GM19467 (cell line): ENCODE measurements at regions not wholly inside any gene's neighbourhood (a gene's known extent, or its start where the extent isn't known, plus 50 kb on each side); places are given as distances from the start of the nearest gene placed in this dataset.
"Not testable (repeated sequence)": the region's sequence is repeated elsewhere in the genome, so short reads cannot be mapped to it uniquely, and the experiment has no call there.

ENCODE experiments used
- ATAC-seq: cut with Tn5 transposase; IDR thresholded peaks from one replicate; pipeline ENCODE4 v1.9.1; 2021; ENCODE audit warnings: mild to moderate bottlenecking, moderate library complexity; ENCODE audit not compliant: unreplicated experiment

DNA sequence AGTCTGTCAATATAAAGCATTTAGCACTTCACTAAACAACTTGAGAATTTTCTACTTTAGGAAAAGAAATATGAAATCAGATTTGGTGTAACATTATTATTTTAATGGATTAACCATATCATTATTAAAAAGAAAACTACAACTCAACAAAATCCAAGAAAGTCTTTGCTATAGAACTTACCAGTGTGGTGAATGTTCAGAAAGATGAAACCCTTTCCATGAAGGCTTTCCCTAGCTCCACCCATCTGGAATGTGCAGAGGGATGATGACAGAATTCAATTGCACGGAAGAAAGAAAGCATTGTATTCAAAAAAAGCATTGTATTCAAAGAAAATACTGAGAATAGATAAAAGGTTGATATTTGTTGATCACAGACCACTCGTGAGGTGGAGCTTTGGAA, 328.6 kb upstream of the NUDT12 start:
- no peak for ATAC-seq

DNA sequence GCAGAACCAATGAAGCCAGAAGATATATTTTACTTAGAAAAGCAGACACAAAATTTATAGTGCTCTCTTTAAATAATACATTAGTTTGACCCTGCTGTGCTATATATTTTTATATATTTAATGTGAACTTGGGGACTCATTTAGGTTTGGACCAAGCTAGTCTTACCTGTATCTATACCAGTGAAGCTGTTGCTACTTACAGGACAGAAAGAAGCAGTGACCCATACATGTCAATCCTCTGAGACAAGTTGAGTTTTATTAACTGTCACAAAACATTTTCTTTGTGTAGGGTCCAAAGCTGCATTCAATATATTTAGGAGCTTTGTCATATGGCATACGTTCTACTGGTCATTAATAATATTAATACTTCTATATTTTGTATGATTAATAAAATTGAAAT, 327.7 kb upstream of the NUDT12 start:
- ATAC-seq = no peak

DNA sequence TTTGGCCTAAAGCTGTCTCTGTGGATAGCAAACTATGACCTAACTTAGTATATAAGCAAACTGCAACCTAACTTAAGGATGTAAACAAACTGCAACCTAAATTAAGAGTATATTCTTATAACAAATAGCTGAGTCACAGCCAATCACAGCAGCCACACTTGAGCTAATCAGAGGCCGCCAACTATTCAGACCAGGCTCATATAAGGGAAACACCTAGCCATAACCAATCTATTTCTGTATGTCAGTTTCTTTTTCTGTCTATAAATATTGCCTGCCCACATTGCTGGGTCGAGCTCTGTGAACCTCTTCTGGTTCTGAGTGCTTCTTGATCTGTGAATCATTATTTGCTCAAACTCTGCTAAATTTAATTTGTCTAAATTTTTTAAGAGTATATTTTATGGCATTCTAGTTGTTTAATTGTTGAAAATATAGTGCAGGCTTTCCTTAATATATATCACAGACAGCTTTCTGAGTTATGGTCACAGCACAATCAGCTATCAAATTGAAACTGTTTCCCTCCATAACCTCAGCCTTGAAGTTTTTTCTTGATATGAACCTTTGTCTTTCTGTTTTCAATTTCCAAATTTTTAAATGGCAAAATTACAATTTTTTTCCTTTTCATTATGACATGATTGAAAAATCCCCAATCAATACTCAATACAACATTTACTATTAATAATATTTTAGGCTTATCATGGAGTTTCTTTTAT, 327.1 kb upstream of the NUDT12 start:
- no peak for ATAC-seq

DNA sequence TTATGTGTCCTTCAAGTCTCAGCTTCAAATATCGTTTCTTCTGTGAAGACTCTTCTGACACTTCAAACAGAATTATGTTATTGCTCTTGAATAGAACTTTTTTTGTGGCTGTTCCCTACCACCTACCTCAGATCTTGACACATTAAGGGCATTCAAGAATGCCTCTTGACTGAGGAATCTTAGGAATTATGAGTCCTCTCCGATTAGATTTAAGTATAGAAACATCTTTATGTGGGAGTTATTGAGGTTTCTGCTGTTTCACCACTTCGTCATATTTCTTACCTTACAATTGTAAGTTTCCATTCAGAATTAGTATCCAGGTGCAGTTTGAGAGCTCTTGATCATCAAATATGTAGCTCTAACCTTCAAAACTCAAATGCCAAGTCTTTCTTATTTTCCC, 324.2 kb upstream of the NUDT12 start:
- no peak for ATAC-seq

GRCh38 chr5:103883143-103883542, 320.6 kb upstream of the NUDT12 start:
- ATAC-seq = no peak

- ATAC-seq = no peak
Observed at GRCh38 chr5:103881560-103881959, 319.0 kb upstream of the NUDT12 start.

GRCh38 chr5:103867857-103868598, 305.4 kb upstream of the NUDT12 start:
- no peak for ATAC-seq

- ATAC-seq = no peak
Observed at GRCh38 chr5:103866169-103866568, 303.6 kb upstream of the NUDT12 start.

- ATAC-seq = no peak
Observed at GRCh38 chr5:103862398-103862797, 299.8 kb upstream of the NUDT12 start.

GRCh38 chr5:103860327-103860726, 297.7 kb upstream of the NUDT12 start:
- no peak for ATAC-seq

DNA sequence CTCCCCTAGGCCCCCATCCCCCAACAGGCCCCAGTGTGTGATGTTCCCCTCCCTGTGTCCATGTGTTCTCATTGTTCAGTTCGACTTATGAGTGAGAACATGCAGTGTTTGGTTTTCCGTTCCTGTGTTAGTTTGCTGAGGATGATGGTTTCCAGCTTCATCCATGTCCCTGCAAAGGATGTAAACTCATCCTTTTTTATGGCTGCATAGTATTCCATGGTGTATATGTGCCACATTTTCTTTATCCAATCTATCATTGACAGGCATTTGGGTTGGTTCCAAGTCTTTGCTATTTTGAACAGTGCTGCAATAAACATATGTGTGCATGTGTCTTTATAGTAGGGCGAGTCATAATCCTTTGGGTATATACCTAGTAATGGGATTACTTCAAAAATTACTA, 295.8 kb upstream of the NUDT12 start:
- not testable (repeated sequence) for ATAC-seq

DNA sequence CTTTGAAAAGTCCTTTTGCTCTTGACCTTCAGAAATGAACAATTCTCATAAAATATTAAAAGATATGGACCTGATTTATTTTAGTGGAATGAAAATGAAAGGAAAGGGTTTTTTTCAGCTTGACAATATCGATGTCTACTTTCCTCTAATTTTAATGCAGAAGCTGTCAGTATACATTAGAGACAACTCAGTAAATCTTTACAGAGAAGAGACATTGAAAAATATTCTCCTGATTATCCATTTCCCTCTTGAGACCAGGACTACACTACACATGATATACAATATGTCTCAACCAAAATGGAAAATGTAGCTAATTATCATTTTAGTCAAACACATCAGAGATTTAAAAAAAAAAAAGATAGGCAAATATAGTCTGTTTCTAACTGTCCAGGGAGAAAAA, 288.5 kb upstream of the NUDT12 start:
- no peak for ATAC-seq

GRCh38 chr5:103849934-103850333, 287.3 kb upstream of the NUDT12 start:
- ATAC-seq = no peak

- no peak for ATAC-seq
Observed at GRCh38 chr5:103847060-103847459, 284.5 kb upstream of the NUDT12 start.

DNA sequence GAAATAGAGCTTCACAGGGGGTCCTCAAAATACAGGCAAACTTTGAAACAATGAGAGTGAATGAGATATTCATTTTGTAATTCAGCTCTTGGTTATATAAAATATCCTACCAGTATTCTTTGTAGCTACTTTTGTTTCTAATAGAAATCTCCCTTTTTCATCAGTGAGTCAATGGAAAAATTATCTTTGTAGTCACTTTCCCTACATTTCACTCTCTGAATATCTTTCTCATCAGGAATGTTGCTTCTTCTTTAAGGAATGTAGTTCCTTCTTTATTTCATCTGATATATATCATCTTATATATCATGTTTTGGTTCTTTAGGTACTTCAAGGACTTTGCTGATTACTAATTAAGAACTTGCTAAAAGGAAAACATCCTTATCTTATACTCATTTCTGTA, 280.3 kb upstream of the NUDT12 start:
- ATAC-seq = no peak

DNA sequence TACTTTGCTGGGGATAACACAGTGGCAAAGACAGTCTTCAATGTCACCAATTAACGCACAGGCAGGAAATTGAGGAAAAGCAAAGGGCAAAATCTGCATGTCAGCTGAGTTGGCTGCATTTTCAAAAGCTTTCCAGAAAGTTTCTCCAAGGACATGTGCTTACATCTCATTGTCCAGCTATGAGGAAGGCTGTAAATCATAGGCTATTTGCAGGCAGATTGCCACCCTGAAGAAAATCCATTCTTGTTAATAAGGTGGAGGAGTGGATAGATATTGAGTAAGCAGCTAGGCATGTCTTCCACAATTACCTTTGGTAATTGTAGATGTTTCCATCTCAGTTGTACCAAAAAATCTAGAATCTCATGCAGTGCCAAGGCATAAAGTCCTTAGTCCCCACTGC, 278.0 kb upstream of the NUDT12 start:
- ATAC-seq = no peak

DNA sequence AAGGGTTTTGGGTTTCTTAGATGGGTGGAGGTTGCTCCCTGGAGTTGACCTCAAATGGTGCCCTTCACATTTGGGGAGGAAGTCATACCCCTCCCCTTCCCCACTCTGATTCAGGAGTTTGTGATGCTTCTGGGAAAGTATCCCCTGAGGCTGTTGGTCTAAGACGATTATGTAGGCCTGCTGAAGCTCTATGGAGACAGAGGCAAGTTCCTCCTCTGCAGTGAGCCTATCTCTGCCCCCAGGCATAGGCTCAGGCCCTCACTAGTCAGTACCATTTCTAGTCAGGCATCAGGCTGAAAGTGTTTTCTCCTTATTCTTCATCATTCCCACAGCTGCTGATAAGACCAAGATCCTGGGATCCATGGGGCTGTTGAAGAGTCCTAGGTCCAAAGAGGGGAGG, 271.6 kb upstream of the NUDT12 start:
- no peak for ATAC-seq

GRCh38 chr5:103829585-103829984, 267.0 kb upstream of the NUDT12 start:
- no peak for ATAC-seq

DNA sequence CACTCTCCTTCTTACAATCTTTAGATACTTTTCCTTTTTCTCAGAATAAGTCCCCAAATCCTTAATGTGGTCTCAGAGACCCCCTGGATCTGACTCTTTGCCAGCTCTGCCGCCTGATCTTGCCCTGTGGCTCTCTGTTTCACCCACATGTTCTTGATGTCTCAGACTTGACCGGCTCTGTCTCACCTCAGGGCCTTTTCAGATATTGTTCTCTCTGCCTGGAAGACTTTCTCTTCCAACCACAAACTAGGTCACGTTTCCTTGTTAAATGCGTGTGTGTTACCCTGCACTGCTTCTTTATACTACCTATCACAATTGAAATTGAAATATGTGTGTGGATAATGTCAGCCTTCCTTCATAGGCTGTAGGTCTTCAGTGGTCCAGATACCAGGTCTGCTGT, 265.4 kb upstream of the NUDT12 start:
- ATAC-seq = no peak

GRCh38 chr5:103821361-103821760, 258.8 kb upstream of the NUDT12 start:
- ATAC-seq = no peak

DNA sequence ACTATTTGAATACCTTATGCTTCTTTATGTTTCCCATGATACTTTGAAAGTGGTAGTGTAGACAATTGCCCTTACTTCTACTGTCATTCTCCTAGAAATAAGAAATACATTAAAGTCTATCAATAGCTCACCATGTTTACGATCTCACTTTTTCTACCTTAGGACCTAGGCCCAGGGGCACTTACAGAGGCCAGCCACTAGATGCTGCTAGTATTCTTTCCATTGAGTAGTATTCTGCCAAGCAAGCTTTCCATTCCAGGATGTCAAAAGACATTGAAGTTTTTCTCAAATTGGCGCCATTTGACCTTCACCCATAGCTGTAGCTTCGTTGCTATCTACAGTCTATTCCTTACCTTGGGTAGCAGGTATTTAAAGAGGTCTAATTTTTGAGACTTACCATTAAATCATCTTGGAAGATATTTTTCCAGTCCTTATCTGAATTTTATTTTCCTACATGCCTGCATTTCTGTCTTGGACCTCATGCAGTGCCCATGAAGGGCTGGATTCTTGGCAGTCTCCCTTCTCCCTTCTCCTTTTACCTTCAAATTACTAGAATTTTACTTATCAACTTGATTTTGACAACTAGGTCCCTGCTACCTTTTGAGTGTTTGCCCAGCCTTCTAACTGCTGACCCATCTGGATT, 246.0 kb upstream of the NUDT12 start:
- ATAC-seq = peak; percentile 82

- ATAC-seq = no peak
Observed at GRCh38 chr5:103804711-103805110, 242.1 kb upstream of the NUDT12 start.
